ENCODE measurements at regions not wholly inside any gene's neighbourhood (a gene's known extent, or its start where the extent isn't known, plus 50 kb on each side); places are given as distances from the start of the nearest gene placed in this dataset.

- no peak for TF ChIP-seq ZNF341 (tag by site-specific recombination; IDR thresholded peaks at IDR 0.05; ENCODE audit: low read depth)
- TF ChIP-seq, protein P1, sequence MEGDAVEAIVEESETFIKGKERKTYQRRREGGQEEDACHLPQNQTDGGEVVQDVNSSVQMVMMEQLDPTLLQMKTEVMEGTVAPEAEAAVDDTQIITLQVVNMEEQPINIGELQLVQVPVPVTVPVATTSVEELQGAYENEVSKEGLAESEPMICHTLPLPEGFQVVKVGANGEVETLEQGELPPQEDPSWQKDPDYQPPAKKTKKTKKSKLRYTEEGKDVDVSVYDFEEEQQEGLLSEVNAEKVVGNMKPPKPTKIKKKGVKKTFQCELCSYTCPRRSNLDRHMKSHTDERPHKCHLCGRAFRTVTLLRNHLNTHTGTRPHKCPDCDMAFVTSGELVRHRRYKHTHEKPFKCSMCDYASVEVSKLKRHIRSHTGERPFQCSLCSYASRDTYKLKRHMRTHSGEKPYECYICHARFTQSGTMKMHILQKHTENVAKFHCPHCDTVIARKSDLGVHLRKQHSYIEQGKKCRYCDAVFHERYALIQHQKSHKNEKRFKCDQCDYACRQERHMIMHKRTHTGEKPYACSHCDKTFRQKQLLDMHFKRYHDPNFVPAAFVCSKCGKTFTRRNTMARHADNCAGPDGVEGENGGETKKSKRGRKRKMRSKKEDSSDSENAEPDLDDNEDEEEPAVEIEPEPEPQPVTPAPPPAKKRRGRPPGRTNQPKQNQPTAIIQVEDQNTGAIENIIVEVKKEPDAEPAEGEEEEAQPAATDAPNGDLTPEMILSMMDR (tag by site-specific recombination; IDR thresholded peaks at IDR 0.05): no peak
- no peak for TF ChIP-seq ZFP69B (tag by site-specific recombination; IDR thresholded peaks at IDR 0.05)
- TF ChIP-seq, protein P2, sequence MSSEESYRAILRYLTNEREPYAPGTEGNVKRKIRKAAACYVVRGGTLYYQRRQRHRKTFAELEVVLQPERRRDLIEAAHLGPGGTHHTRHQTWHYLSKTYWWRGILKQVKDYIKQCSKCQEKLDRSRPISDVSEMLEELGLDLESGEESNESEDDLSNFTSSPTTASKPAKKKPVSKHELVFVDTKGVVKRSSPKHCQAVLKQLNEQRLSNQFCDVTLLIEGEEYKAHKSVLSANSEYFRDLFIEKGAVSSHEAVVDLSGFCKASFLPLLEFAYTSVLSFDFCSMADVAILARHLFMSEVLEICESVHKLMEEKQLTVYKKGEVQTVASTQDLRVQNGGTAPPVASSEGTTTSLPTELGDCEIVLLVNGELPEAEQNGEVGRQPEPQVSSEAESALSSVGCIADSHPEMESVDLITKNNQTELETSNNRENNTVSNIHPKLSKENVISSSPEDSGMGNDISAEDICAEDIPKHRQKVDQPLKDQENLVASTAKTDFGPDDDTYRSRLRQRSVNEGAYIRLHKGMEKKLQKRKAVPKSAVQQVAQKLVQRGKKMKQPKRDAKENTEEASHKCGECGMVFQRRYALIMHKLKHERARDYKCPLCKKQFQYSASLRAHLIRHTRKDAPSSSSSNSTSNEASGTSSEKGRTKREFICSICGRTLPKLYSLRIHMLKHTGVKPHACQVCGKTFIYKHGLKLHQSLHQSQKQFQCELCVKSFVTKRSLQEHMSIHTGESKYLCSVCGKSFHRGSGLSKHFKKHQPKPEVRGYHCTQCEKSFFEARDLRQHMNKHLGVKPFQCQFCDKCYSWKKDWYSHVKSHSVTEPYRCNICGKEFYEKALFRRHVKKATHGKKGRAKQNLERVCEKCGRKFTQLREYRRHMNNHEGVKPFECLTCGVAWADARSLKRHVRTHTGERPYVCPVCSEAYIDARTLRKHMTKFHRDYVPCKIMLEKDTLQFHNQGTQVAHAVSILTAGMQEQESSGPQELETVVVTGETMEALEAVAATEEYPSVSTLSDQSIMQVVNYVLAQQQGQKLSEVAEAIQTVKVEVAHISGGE (tag by site-specific recombination; conservative IDR thresholded peaks at IDR 0.05; ENCODE audit: low read depth): no peak
- no peak for TF ChIP-seq ZNF555 (tag by site-specific recombination; conservative IDR thresholded peaks at IDR 0.05)
- TF ChIP-seq YY1 (tag by site-specific recombination; IDR thresholded peaks at IDR 0.05): no peak
- no peak for TF ChIP-seq HOXA7 (CRISPR knock-in tag; IDR thresholded peaks at IDR 0.05; ENCODE audit: borderline replicate concordance)
- TF ChIP-seq ZNF785 (tag by site-specific recombination; IDR thresholded peaks at IDR 0.05): no peak
- TF ChIP-seq, protein P3, sequence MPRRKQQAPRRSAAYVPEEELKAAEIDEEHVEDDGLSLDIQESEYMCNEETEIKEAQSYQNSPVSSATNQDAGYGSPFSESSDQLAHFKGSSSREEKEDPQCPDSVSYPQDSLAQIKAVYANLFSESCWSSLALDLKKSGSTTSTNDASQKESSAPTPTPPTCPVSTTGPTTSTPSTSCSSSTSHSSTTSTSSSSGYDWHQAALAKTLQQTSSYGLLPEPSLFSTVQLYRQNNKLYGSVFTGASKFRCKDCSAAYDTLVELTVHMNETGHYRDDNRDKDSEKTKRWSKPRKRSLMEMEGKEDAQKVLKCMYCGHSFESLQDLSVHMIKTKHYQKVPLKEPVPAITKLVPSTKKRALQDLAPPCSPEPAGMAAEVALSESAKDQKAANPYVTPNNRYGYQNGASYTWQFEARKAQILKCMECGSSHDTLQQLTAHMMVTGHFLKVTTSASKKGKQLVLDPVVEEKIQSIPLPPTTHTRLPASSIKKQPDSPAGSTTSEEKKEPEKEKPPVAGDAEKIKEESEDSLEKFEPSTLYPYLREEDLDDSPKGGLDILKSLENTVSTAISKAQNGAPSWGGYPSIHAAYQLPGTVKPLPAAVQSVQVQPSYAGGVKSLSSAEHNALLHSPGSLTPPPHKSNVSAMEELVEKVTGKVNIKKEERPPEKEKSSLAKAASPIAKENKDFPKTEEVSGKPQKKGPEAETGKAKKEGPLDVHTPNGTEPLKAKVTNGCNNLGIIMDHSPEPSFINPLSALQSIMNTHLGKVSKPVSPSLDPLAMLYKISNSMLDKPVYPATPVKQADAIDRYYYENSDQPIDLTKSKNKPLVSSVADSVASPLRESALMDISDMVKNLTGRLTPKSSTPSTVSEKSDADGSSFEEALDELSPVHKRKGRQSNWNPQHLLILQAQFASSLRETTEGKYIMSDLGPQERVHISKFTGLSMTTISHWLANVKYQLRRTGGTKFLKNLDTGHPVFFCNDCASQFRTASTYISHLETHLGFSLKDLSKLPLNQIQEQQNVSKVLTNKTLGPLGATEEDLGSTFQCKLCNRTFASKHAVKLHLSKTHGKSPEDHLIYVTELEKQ (tag by site-specific recombination; IDR thresholded peaks at IDR 0.05; ENCODE audit: borderline replicate concordance): no peak
- no peak for TF ChIP-seq ZBTB44 (tag by site-specific recombination; IDR thresholded peaks at IDR 0.05)
These were observed 124.1 kb upstream of the SORCS3 start for GRCh38 chr10:104516986-104517385.
